GM19043 (cell line): ENCODE measurements at regions not wholly inside any gene's neighbourhood (a gene's known extent, or its start where the extent isn't known, plus 50 kb on each side); places are given as distances from the start of the nearest gene placed in this dataset.
"Not testable (repeated sequence)": the region's sequence is repeated elsewhere in the genome, so short reads cannot be mapped to it uniquely, and the experiment has no call there.

Experiments
- ATAC-seq: cut with Tn5 transposase; IDR thresholded peaks from one replicate; pipeline ENCODE4 v1.9.1; 2021; ENCODE audit warnings: low read depth; ENCODE audit not compliant: unreplicated experiment

DNA sequence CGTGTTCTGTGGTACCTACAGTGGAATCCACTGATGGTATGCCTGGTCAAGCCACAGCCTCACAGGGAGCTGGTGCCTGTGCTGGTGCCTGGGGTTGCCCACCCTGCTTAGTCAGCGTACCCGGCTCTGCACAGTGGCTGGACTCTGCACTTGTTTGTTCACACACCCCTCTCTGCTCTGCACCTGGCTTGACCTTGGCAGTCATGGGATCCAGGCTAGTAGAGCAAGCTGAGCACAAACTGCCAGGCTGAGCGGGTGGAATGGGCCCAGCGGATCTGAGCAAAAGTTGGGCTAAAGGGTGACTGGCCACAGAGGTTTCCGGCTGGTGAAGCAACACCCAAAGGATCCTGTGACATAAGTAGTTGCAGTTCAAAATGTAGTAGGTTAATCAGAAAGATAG, 163.5 kb downstream of the CDH19 start:
- no peak for ATAC-seq

GRCh38 chr18:66439670-66440069, 164.2 kb downstream of the CDH19 start:
- no peak for ATAC-seq

DNA sequence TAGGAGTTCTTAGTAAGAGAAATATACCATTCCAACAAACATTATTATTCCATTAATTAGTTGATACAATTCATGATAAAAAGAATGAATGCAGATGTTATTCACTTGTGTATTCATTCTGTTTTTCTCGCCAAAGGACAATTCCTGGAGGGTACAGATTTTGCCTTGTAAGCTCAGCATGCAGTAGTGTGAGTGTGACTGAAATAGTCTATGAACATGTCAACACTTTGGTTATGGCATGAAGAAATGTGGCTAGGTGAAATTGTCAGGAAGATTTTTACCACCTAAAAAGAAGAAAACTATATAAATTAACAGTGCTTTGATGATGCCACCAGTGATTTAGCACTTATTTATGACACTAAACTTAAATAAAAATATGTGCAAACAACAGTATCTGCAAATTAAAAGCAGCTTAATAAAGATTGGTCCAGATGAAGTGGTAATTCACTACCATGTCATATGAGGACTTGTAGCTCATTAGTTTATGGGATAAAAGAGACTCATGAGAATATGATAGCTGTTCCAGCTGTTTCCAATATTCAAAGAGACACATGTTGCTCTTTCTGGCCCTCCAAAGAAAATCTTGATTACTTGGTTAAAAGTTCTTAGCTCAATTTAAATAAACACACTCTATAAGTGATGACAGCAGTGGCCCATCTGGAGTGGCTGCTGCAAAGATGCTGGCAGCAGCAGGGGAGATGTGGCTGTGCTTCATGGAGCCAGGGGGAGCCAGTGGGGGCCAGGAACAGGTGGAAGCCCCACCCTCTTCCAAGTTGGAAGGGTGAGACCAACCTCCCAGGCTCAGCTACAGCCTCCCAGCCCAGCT, 165.0 kb downstream of the CDH19 start:
- ATAC-seq = no peak

- no peak for ATAC-seq
Observed at GRCh38 chr18:66432636-66433035, 171.3 kb downstream of the CDH19 start.

- no peak for ATAC-seq
Observed at GRCh38 chr18:66428795-66429194, 175.1 kb downstream of the CDH19 start.

GRCh38 chr18:66419400-66419799, 184.5 kb downstream of the CDH19 start:
- ATAC-seq = no peak

DNA sequence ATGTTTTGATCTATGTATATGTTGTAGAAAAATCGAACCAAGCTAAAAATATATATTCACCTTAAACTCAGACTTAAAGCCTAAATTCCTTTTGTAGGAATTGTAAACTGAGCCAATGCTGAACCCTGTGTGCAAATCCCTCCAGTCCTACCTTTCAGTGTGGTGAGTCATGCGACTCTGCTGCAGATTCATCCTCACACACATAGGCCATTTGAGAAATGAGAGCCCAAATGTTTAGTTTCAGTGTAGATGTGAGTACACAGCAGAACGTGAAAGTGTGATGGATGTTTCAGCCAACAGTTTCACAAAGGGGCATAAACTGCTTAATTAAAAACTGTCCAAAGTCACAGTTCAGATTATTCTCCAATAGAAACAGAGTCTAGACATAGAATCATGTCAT, 193.2 kb downstream of the CDH19 start:
- no peak for ATAC-seq

- ATAC-seq = no peak
Observed at GRCh38 chr18:66395671-66396218, 208.1 kb downstream of the CDH19 start.

DNA sequence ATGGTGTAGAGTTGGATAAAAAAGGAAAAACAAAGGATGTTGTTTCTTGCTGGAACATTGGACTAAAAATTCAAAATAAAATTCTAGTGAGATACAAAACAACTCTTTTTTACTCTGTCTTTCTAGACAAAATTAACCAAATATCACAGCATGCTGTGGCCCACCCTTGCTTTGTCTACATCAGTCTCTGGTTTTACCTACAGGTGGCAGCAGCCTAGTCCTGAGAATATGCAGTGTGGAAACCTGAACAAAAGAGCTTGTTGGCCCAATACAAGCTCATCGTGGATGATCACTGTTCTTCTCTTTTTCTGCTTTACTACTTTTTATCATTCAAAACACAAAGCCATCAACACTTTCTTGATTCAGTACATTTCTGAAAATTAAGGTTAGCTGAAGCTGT, 210.4 kb downstream of the CDH19 start:
- ATAC-seq = no peak

DNA sequence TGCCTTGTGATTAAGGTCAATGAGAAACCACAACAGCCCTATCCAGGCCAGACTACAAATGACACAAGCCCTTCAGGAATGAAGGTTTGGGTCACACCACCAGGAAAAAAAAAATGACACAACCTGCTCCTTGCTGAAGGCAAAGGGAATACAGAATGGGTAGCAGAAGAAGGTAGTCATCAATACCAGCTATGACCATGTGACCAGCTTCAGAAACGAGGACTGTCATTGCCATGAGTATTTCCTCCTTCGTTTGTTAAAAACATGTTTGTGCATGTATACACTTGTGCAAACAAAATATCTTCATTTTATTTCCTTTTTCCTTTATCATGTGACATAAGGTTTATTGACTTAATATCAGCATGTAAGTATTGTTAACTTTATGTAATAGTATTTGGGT, 226.6 kb downstream of the CDH19 start:
- no peak for ATAC-seq

- not testable (repeated sequence) for ATAC-seq
Observed at GRCh38 chr18:66375391-66375790, 228.5 kb downstream of the CDH19 start.

DNA sequence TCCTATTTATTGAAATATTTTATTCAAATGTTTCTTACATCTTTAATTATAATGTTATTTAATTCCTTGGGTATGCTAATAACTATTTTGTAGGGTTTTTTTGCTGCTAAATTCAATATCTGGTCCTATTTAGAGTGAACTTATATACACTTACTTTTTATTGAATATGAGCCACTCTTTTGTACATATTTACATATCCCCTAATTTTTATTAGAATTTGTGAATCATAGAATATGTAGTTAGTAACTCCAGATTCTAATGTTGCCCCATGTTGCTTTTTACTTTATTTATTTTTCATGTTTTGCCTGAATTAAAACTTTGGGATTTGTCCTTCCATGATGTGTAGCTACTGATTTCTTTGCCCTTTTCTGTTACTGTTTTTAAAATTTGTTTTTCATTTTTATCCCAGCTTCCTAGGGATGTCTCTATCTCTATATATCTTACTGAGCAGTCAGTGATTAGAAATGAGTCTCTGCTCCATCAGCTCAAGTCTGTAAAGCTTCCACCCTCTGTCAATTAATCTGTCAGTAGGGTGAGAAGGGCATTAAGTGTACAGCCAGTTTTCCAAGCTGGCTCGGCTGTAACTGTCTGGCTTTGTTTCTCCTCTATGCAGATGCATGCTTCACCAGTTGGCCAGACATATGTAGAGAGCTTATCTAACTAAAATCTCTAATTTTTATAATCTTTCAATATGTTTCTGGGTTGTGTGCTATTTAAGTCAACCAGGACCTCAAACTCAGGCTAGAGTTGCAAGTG, 256.9 kb downstream of the CDH19 start:
- ATAC-seq = no peak

DNA sequence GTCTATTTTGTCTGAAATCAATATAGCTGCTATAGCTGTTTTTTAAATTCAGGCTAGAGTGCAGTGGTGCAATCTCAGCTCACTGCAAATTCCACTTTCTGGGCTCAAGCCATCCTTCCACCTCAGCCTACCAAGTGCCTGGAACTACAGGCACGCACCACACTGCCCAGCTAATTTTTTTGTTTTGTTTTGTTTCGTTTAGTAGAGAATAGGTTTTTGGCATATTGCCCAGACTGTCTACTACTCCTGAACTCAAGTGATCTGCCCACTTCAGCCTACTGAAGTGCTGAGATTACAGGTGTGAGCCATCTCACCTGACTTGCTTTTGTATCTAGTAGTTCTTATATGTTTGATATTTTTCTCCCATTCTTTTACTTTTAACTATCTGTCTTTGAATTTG, 259.7 kb downstream of the CDH19 start:
- no peak for ATAC-seq

GRCh38 chr18:66342577-66342976, 261.3 kb downstream of the CDH19 start:
- no peak for ATAC-seq

DNA sequence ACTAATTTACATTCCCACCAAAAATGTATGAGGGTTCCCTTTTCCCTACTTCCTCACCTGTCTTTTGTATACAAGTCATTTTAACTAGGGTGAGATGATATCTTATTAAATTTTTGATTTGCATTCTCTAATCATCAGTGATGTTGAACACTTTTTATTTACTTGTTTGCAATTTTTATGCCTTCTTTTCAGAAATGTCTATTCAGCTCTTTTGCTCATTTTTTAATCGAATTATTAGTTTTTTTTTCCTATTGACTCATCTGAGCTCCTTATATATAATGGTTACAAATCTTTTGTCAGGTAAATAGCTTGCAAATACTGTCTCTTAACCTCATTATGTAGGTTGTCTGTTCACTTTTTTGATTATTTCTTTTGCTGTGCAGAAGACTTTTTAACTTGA, 269.4 kb downstream of the CDH19 start:
- no peak for ATAC-seq

DNA sequence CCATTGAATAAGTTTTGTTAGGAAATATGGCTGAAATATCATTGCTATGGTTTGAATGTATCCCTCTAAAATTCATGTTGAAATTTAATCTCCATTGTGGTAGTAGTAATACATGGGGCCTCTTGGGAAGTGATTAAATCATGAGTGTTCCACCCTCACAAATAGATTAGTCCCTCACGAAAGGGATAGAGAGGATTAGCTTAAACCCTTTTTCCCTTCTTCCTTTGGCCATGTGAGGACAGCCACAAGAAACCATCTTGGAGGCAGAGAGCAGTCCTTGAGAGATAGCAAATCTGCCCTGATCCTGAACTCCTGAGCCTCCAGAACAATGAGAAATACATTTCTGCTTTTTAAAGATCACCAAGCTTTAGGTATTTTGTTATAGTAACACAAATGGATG, 274.2 kb downstream of the CDH19 start:
- ATAC-seq = no peak

DNA sequence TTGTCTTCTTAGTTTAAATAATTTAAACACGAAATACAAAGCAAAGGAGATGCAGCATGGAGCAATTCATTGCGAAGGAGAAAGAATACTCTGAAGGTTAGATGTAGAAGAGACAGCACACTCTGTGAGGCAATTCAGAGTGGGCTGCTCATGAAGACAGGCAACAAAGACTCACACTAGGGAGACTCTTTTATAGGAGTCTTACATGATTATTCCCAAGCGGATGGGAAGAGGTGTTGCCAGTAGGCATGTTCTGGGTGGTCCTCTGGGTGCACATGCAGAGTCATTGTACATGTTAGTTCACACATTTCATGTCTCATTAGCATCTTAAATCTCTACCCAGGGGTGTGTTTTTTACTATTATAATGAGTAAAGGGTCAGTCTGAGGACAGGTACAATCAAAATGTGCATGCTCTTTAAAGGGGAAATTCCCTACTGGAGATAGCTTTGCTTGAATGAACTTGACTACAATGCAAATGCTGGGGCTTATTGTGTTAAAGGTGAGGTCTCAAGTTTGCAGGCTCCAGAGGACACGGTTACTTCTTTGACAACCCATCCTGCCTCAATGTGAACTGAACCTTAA, 275.5 kb downstream of the CDH19 start:
- no peak for ATAC-seq

- no peak for ATAC-seq
Observed at GRCh38 chr18:66325251-66325650, 278.6 kb downstream of the CDH19 start.

- no peak for ATAC-seq
Observed at GRCh38 chr18:66324616-66325015, 279.3 kb downstream of the CDH19 start.

DNA sequence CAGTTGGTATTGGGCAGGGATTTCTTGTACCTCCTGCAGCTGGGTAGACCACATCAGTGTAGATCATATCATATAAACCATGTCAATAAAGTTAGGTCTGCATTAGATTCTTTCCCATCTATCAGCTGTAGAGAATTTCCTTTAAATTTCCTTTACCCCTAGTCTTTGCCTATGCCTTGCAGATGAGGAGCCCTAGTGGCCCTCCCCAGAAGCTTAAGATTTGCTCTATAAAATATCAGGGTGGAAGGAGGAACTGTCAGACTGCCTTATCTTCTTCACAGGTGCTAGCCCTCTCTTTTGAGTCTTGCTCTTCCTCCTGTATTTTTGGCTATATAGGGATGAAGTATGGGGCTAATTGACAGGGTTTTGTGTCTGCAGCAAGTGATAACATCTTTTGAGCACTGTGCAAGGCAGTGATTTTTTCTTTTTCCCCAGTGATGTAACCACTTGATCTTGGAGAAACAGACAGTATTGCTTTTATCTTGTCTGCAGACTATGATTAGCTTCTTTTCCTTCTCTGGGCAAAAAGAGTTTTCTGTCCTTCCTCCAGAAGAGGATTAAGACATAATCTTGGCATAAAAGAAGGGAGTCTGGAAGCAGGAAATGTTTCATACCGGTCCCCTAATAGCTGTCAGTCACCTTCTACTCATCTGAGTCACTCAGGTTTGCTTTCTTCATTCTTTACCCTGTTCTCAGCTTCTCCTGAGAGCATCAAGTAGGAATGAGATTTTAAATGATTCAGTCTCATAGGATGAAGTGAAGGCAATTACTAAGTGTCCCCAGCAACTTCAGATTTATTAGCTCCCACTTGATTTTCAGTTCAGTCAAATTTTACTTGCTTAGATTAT, 286.4 kb downstream of the CDH19 start:
- ATAC-seq = no peak
